Psoas muscle (tissue), 7 donors: ENCODE measurements at regions not wholly inside any gene's neighbourhood (a gene's known extent, or its start where the extent isn't known, plus 50 kb on each side); places are given as distances from the start of the nearest gene placed in this dataset.

Source experiments
- ATAC-seq, 4 donors: fragments of 200-7000 bp; cut with Tn5 transposase; one replicate each; pipeline ENCODE4 v1.9.1; 2020; ENCODE audit warnings: moderate library complexity in 3 of 4, mild to moderate bottlenecking in 2 of 4
- DNase-seq, 2 donors: peaks; one replicate each; pipeline ENCODE4 v3.0.0-alpha.2; 2020
- H3K27ac ChIP-seq: fragments of 200-600 bp; one replicate; pipeline ENCODE4 v1.8.0; 2022
- H3K27me3 ChIP-seq, 3 donors: fragments of 200-600 bp in 1 of 3; one replicate each; pipeline versions ENCODE4 v1.6.1 to v1.8.0; 2013 to 2022; ENCODE audit warnings: low read length in 2 of 3, mild to moderate bottlenecking in 2 of 3, moderate library complexity in 1 of 3; ENCODE audit not compliant: insufficient read depth in 3 of 3
- H3K36me3 ChIP-seq, 2 donors: fragments of 200-600 bp in 1 of 2; one replicate each; pipeline versions ENCODE4 v1.6.1 to v1.8.0; 2013 to 2022; ENCODE audit warnings: low read depth in 1 of 2, mild to moderate bottlenecking in 1 of 2, moderate library complexity in 1 of 2; ENCODE audit not compliant: insufficient read depth in 1 of 2
- H3K4me1 ChIP-seq: fragments of 200-600 bp; one replicate; pipeline ENCODE4 v1.8.0; 2022
- H3K4me3 ChIP-seq: fragments of 200-600 bp; one replicate; pipeline ENCODE4 v1.8.0; 2022; ENCODE audit warnings: mild to moderate bottlenecking
- H3K9me3 ChIP-seq: fragments of 200-600 bp; one replicate; pipeline ENCODE4 v1.8.0; 2022
- WGBS, 3 donors: extraction: QIAGEN DNeasy Blood & Tissue Kit; methylation state at CpG; one replicate each; pipeline versions ENCODE4 v1.1.6 to v1.1.7; 2013; 5-methylcytosine and 5-hydroxymethylcytosine counted together
- intact Hi-C, 2 donors: fragments of 100-400 bp; cut with DNase I; formaldehyde crosslinking; loops; one replicate each; pipeline versions ENCODE4 v1.11.0 to v1.14.2; 2022
- TF ChIP-seq, protein P1 (sequence below): fragments of 200-600 bp; IDR thresholded peaks from one replicate; pipeline ENCODE4 v1.8.0; 2022; ENCODE audit warnings: antibody characterized with exemption
- donor health status: healthy with polysubstance abuse.
- donor health status: DM: no; HTN: no; CAD: no; lungs with moderate emphysema.
- donor health status: Bipolar disorder and iron deficiency.
- donor health status: healthy.
- donor health status: DM: yes; HTN: yes; CAD: no.
- donor health status: DM: no; HTN: no; CAD: no.
- donor health status: DM: yes; HTN: yes; CAD: no.

DNA sequence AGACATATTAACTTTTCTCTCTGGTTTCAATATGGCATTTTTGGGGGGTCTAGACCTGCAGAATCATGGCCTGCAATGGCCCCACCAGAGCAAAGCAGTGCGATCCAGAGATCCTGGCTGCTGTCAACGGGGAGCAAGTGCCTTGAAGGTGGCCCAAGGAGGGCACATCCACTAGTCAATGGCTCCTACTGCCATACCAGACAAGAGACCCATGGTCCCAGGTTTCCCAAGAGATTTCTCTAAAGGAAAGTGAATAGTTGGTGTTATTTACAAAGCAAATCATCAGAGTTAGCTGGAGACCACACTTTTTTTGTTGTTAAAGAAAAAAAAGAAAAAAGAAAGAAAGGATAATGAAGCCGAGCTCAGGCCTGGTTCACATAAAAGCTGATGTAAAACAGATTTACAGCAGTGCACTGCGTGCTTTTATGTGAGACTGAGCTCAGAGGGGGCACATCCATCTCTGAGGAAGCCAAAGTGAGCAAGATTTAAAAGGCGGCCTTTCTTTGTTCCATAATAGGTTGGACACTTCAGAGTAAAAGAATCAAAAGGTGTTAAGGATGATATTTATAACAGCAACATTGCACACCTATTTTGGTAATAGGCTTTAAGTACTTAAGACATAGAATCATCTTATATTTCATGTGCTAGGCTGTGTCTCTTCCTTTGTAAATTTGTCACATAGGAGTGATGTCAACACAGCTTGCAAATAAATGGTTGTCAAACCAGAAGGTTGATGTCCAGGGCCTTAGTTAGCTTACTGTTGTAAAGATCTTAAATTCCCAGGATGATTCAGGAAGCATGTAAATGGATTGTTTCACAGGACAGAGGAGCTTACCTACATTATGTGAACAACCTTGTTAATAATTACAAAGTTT lies 201.3 kb upstream of the NTM start:
- intact Hi-C loops, result no loop called here
- H3K27ac ChIP-seq, result no peak overlapping the region
- ATAC-seq (no peak), DNase-seq (no peak)
- WGBS, 3 donors, result 75 to 81% (median 76%) methylated on average over 5 of the region's 5 CpGs
- H3K4me1 ChIP-seq, result no peaks in the 10 kb centered on the region
- TF ChIP-seq, protein P1, sequence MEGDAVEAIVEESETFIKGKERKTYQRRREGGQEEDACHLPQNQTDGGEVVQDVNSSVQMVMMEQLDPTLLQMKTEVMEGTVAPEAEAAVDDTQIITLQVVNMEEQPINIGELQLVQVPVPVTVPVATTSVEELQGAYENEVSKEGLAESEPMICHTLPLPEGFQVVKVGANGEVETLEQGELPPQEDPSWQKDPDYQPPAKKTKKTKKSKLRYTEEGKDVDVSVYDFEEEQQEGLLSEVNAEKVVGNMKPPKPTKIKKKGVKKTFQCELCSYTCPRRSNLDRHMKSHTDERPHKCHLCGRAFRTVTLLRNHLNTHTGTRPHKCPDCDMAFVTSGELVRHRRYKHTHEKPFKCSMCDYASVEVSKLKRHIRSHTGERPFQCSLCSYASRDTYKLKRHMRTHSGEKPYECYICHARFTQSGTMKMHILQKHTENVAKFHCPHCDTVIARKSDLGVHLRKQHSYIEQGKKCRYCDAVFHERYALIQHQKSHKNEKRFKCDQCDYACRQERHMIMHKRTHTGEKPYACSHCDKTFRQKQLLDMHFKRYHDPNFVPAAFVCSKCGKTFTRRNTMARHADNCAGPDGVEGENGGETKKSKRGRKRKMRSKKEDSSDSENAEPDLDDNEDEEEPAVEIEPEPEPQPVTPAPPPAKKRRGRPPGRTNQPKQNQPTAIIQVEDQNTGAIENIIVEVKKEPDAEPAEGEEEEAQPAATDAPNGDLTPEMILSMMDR, result no peak
- no peaks in the 10 kb centered on the region for H3K9me3 ChIP-seq
- H3K27me3 ChIP-seq, result peaks cover 0 to 6% (median 0%) of the 10 kb centered on the region in 3 donors
- H3K36me3 ChIP-seq, result no peaks in the 10 kb centered on the region
- H3K4me3 ChIP-seq, result no peak overlapping the region

DNA sequence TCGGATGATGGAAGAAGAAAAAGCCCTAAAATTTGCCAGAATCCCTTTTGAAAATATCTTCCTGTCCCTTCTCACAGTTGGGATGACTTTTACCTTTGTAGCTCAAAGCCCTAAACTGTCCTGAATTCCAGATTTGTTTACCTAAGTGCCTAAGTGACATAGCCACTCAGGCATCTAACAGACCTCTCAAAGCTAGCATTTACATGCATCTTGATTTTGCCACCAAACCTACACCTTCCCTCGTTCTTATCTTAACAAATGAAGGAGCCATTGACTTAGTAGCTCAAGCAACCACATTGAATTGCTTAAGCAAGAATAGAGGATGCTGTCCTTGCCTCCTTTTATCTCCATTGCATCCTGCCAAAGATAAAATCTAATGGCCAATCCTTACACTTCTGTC lies 198.4 kb upstream of the NTM start:
- Histone ChIP-seq H3K27me3 (peaks cover 0 to 6% (median 0%) of the 10 kb centered on the region in 3 donors), H3K27ac (no peak overlapping the region), H3K36me3 (no peaks in the 10 kb centered on the region), H3K9me3 (no peaks in the 10 kb centered on the region), H3K4me1 (no peaks in the 10 kb centered on the region), H3K4me3 (no peak overlapping the region)
- 76 to 79% (median 78%) methylated on average over 2 of the region's 2 CpGs for WGBS, 3 donors
- DNase-seq (no peak), ATAC-seq (no peak)
- TF ChIP-seq, protein P1, result no peak
- intact Hi-C loops, result no loop called here

DNA sequence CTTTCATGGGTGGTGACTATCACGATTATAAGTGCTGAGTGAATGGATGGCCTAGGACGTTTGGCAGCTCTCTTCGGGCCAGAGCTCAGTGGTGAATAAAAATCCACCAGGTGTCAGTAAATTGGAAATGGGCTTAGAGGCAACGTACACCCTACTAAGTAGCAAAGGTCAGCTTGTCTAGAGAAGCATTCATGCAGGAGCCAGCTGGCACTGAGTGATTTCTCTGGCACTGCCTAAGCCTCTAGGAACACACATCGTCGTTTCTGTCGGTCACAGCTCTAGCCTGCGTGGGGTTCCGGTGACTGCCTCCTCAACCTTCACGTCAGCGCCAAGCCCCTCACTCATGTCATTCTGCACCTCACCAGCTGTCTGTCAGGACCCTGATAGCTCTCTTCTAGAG lies 192.4 kb upstream of the NTM start:
- Histone ChIP-seq H3K9me3 (no peaks in the 10 kb centered on the region), H3K36me3 (no peaks in the 10 kb centered on the region), H3K27ac (no peak overlapping the region), H3K27me3 (no peaks in the 10 kb centered on the region), H3K4me1 (no peaks in the 10 kb centered on the region), H3K4me3 (no peak overlapping the region)
- WGBS, 3 donors, result 37 to 49% (median 48%) methylated on average over 11 of the region's 11 CpGs
- DNase-seq (no peak), ATAC-seq (no peak)
- TF ChIP-seq, protein P1, result no peak
- intact Hi-C loops, result no loop called here

DNA sequence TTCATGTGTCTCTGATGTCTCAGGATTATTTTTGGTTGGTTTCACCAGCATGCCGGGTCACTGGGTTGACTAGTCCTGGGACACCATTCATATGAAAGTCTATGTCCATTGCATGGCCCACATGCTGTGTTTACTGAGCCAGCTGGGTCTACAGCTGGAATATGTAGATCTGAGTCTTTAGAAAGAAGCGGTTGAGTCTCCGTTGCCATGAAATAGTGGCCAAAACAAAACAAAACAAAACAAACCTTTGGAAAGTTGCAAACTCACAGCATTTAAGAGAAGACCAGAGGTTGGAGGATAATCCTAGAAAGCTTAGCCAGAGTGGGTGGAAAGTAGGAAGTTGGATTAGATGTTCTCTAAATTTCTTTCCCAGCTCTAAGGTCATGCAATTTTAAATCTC lies 191.8 kb upstream of the NTM start:
- Histone ChIP-seq H3K27me3 (peaks cover 0 to 5% (median 0%) of the 10 kb centered on the region in 3 donors), H3K27ac (no peak overlapping the region), H3K9me3 (no peaks in the 10 kb centered on the region), H3K4me1 (no peaks in the 10 kb centered on the region), H3K4me3 (no peak overlapping the region), H3K36me3 (no peaks in the 10 kb centered on the region)
- WGBS, 3 donors, result 29 to 46% (median 42%) methylated on average over 3 of the region's 3 CpGs
- intact Hi-C loops, result no loop called here
- no peak for ATAC-seq
- DNase-seq, result no peak
- TF ChIP-seq, protein P1, result no peak
